Endodermal cell (in vitro differentiated cells): ENCODE measurements at regions not wholly inside any gene's neighbourhood (a gene's known extent, or its start where the extent isn't known, plus 50 kb on each side); places are given as distances from the start of the nearest gene placed in this dataset.

Experiments used
- DNase-seq: peaks from one replicate; pipeline ENCODE4 v3.0.0-alpha.2; 2017
- H3K27ac ChIP-seq: 2 replicates; pipeline ENCODE4 v1.5.1; 2013; ENCODE audit warnings: mild to moderate bottlenecking, low read depth, low read length, moderate library complexity
- H3K27me3 ChIP-seq: 2 replicates; pipeline ENCODE4 v1.6.1; 2013; ENCODE audit warnings: mild to moderate bottlenecking, low read length, moderate library complexity; ENCODE audit not compliant: insufficient read depth, control insufficient read depth, poor library complexity, severe bottlenecking
- H3K36me3 ChIP-seq: 2 replicates; pipeline ENCODE4 v1.7.0; 2013; ENCODE audit warnings: mild to moderate bottlenecking, low read length, moderate library complexity; ENCODE audit not compliant: control insufficient read depth, insufficient read depth
- H3K4me1 ChIP-seq: one replicate; pipeline ENCODE4 v1.7.0; 2013; ENCODE audit warnings: low read length; ENCODE audit not compliant: control insufficient read depth, insufficient read depth
- H3K4me3 ChIP-seq: 2 replicates; pipeline ENCODE4 v1.5.1; 2013; ENCODE audit warnings: mild to moderate bottlenecking, low read length, moderate library complexity
- H3K9ac ChIP-seq: 2 replicates; pipeline ENCODE4 v1.6.1; 2013; ENCODE audit warnings: mild to moderate bottlenecking, low read length, moderate library complexity; ENCODE audit not compliant: poor library complexity, severe bottlenecking; ENCODE audit errors: extremely low read depth
- H3K9me3 ChIP-seq: 2 replicates; pipeline ENCODE4 v1.6.1; 2013; ENCODE audit warnings: mild to moderate bottlenecking, low read length, moderate library complexity; ENCODE audit not compliant: control insufficient read depth
- H3K27ac Mint-ChIP-seq: 2 replicates; pipeline ENCODE4 v1.8.0; 2020; ENCODE audit warnings: mixed read lengths
- H3K27me3 Mint-ChIP-seq: 2 replicates; pipeline ENCODE4 v1.8.0; 2021; ENCODE audit warnings: mild to moderate bottlenecking, mixed read lengths; ENCODE audit not compliant: insufficient read depth
- H3K36me3 Mint-ChIP-seq: 2 replicates; pipeline ENCODE4 v1.8.0; 2020; ENCODE audit warnings: low read depth, mixed read lengths
- H3K4me1 Mint-ChIP-seq: 2 replicates; pipeline ENCODE4 v1.8.0; 2020; ENCODE audit warnings: mixed read lengths
- H3K4me3 Mint-ChIP-seq: 2 replicates; pipeline ENCODE4 v1.8.0; 2020; ENCODE audit warnings: mild to moderate bottlenecking, moderate library complexity, mixed read lengths
- H3K9me3 Mint-ChIP-seq: 2 replicates; pipeline ENCODE4 v1.8.0; 2020; ENCODE audit warnings: mild to moderate bottlenecking, mixed read lengths
- CTCF ChIP-seq: fragments of 200-600 bp; sonication (generic); conservative IDR thresholded peaks from 2 replicates; pipeline ENCODE4 v1.5.0; 2021; ENCODE audit warnings: antibody characterized with exemption, mild to moderate bottlenecking
- WGBS, 2 experiments: methylation state at CpG; one replicate each; pipeline versions ENCODE4 v1.1.5 to v1.1.7; 2013; ENCODE audit warnings: missing lambda C conversion rate in 2 of 2, mixed read lengths in 1 of 2; ENCODE audit not compliant: insufficient coverage in 1 of 2, insufficient read length in 1 of 2; 5-methylcytosine and 5-hydroxymethylcytosine counted together

GRCh38 chr12:66744461-66744860 lies 65.6 kb upstream of the GRIP1 start:
- Mint-ChIP-seq H3K4me1 (peaks cover 62% of the 10 kb centered on the region), H3K36me3 (no peaks in the 10 kb centered on the region), H3K27me3 (peaks cover 22% of the 10 kb centered on the region), H3K27ac (no peak overlapping the region), H3K9me3 (no peaks in the 10 kb centered on the region), H3K4me3 (no peak overlapping the region)
- Histone ChIP-seq H3K4me3 (no peak overlapping the region), H3K36me3 (no peaks in the 10 kb centered on the region), H3K9ac (no peak overlapping the region), H3K4me1 (peaks cover 12% of the 10 kb centered on the region), H3K27me3 (peaks cover 38% of the 10 kb centered on the region), H3K9me3 (no peaks in the 10 kb centered on the region), H3K27ac (no peak overlapping the region)
- no peak for DNase-seq
- TF ChIP-seq CTCF, result no peak
- 98 to 100% methylated on average over 2 to 3 of the region's 3 CpGs for WGBS, 2 experiments

DNA sequence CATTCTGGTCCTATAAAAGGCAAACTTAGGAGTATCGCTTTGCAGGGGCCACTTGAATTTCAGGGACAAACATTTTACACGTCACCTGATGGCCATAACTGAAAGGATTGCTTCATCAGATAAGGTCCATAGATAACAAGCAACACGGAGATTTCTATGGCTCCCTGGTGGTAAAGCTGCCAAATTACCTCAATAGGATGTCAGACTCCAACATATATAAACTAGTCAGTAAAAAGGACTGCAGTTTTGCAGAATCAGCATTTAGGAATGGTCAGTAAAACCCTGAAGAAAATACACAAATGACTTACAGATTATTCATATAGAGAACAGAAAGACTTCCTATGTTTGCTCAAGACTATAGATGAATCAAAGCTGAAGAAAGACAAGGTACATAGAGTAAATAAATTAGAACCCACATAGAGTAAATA lies 66.1 kb upstream of the GRIP1 start:
- WGBS, 2 experiments, result 37 to 56% methylated on average over 3 of the region's 3 CpGs
- Histone ChIP-seq H3K9ac (no peak overlapping the region), H3K4me3 (peak overlapping the region; percentile 21), H3K27me3 (peaks cover 44% of the 10 kb centered on the region), H3K27ac (no peak overlapping the region), H3K4me1 (peaks cover 10% of the 10 kb centered on the region), H3K9me3 (no peaks in the 10 kb centered on the region), H3K36me3 (no peaks in the 10 kb centered on the region)
- TF ChIP-seq CTCF, result peak; percentile 55
- no peak for DNase-seq
- Mint-ChIP-seq H3K27me3 (peaks cover 27% of the 10 kb centered on the region), H3K27ac (no peak overlapping the region), H3K4me1 (peaks cover 56% of the 10 kb centered on the region), H3K4me3 (no peak overlapping the region), H3K9me3 (no peaks in the 10 kb centered on the region), H3K36me3 (no peaks in the 10 kb centered on the region)

DNA sequence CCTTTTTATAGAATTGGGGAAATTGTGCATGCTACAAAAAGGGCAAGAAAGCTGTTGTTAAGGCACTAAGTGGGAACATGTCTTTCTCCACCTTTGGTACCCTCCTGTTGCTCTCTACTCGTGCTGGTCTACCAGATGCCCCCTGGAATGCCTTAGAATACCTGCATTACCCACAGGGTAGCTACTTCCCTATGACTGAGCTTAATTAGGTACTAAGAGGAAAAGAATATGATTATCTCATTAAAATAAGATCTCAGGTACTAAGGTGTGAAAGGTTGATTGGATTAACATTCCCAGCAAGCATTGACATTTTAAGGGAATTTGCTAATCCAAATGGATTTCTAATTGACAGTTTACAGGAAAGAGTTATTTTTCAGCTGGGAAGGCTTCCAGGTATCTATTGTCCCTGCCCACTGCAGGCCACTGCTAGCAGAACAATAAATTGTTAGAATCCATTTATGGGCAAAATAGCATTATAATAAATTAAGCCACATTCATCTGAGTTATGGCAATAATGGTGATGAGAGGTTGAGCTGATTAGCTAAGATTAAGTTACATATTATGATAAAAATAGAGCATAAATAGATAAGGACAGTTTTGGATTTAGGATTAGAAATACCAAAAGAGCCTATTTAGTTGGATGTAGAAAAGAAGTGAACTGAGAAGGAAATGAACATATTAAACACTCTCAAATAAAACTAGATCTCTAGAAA lies 67.8 kb upstream of the GRIP1 start:
- H3K4me1 ChIP-seq, result peaks cover 10% of the 10 kb centered on the region
- H3K36me3 ChIP-seq, result no peaks in the 10 kb centered on the region
- WGBS, 2 experiments, result 6% methylated on average over 1 of the region's 1 CpG; no CpG with 5 or more reads in 1 of the 2 experiments
- no peak overlapping the region for H3K27ac Mint-ChIP-seq
- no peaks in the 10 kb centered on the region for H3K36me3 Mint-ChIP-seq
- no peaks in the 10 kb centered on the region for H3K9me3 ChIP-seq
- no peak overlapping the region for H3K4me3 Mint-ChIP-seq
- H3K27me3 ChIP-seq, result peaks cover 60% of the 10 kb centered on the region
- H3K9ac ChIP-seq, result no peak overlapping the region
- H3K4me3 ChIP-seq, result no peak overlapping the region
- H3K27me3 Mint-ChIP-seq, result peaks cover 42% of the 10 kb centered on the region
- TF ChIP-seq CTCF, result no peak
- no peaks in the 10 kb centered on the region for H3K9me3 Mint-ChIP-seq
- H3K4me1 Mint-ChIP-seq, result peaks cover 49% of the 10 kb centered on the region
- no peak overlapping the region for H3K27ac ChIP-seq
- peak; percentile 81 for DNase-seq
